Brain microvascular endothelial cell (primary cell): ENCODE measurements at regions not wholly inside any gene's neighbourhood (a gene's known extent, or its start where the extent isn't known, plus 50 kb on each side); places are given as distances from the start of the nearest gene placed in this dataset.
"Not testable (repeated sequence)": the region's sequence is repeated elsewhere in the genome, so short reads cannot be mapped to it uniquely, and the experiment has no call there.

ENCODE experiments used
- DNase-seq: peaks from one replicate; pipeline ENCODE4 v3.0.0-alpha.2; 2020
- H3K27ac ChIP-seq: fragments of 250-450 bp; sonication (Bioruptor Pico); 2 replicates; pipeline ENCODE4 v1.5.1; 2020; ENCODE audit warnings: mild to moderate bottlenecking, moderate library complexity
- H3K27me3 ChIP-seq: fragments of 250-450 bp; sonication (Bioruptor Pico); replicated peaks from 2 replicates; pipeline ENCODE4 v1.5.1; 2020; ENCODE audit warnings: mild to moderate bottlenecking
- H3K36me3 ChIP-seq: fragments of 250-450 bp; sonication (Bioruptor Pico); replicated peaks from 2 replicates; pipeline ENCODE4 v1.5.1; 2020; ENCODE audit warnings: mild to moderate bottlenecking
- H3K4me3 ChIP-seq: 2 replicates; pipeline ENCODE4 v1.5.1; 2011; ENCODE audit warnings: low read depth, mild to moderate bottlenecking, control low read depth, low read length, moderate library complexity
- CTCF ChIP-seq: IDR thresholded peaks from 2 replicates; pipeline ENCODE4 v1.5.1; 2011; ENCODE audit warnings: low read depth, mild to moderate bottlenecking, moderate library complexity, low read length, control low read depth, inconsistent platforms; ENCODE audit errors: missing control alignments
- in situ Hi-C: cut with HindIII; loops from 2 replicates; pipeline ENCODE4 v1.10.0; 2017; ENCODE audit warnings: low sequenced_read_pairs, low pct_ligation_motif_present

GRCh38 chr5:116862632-116863455, 288.2 kb upstream of the SEMA6A start:
- in situ Hi-C loops = no loop called here
- TF ChIP-seq CTCF = no peak

GRCh38 chr5:116861666-116862065, 287.0 kb upstream of the SEMA6A start:
- DNase-seq = no peak
- Histone ChIP-seq H3K27me3 (no peaks in the 10 kb centered on the region), H3K4me3 (no peak overlapping the region), H3K36me3 (no peaks in the 10 kb centered on the region), H3K27ac (no peak overlapping the region)
- in situ Hi-C loops = no loop called here
- TF ChIP-seq CTCF = no peak

More at GRCh38 chr5:116862632-116863455, 288.2 kb upstream of the SEMA6A start:
- Histone ChIP-seq H3K27me3 (no peaks in the 10 kb centered on the region), H3K4me3 (no peak overlapping the region), H3K36me3 (no peaks in the 10 kb centered on the region), H3K27ac (no peak overlapping the region)
- no peak for DNase-seq

GRCh38 chr5:116861097-116861496, 286.5 kb upstream of the SEMA6A start:
- Histone ChIP-seq H3K4me3 (no peak overlapping the region), H3K36me3 (no peaks in the 10 kb centered on the region), H3K27ac (no peak overlapping the region), H3K27me3 (no peaks in the 10 kb centered on the region)
- DNase-seq = no peak
- no peak for TF ChIP-seq CTCF
- in situ Hi-C loops = no loop called here

GRCh38 chr5:116859666-116860320, 285.2 kb upstream of the SEMA6A start:
- DNase-seq = no peak
- TF ChIP-seq CTCF = no peak
- in situ Hi-C loops = no loop called here
- no peak overlapping the region for H3K27ac ChIP-seq
- H3K27me3 ChIP-seq = no peaks in the 10 kb centered on the region
- no peak overlapping the region for H3K4me3 ChIP-seq
- H3K36me3 ChIP-seq = no peaks in the 10 kb centered on the region

GRCh38 chr5:116858705-116859333, 284.2 kb upstream of the SEMA6A start:
- no peak for TF ChIP-seq CTCF
- Histone ChIP-seq H3K27me3 (no peaks in the 10 kb centered on the region), H3K4me3 (no peak overlapping the region), H3K27ac (no peak overlapping the region), H3K36me3 (no peaks in the 10 kb centered on the region)
- in situ Hi-C loops = no loop called here
- DNase-seq = no peak

- in situ Hi-C loops, H3K4me3 ChIP-seq, H3K27ac ChIP-seq, H3K27me3 ChIP-seq, H3K36me3 ChIP-seq, DNase-seq: not testable (repeated sequence)
Observed at GRCh38 chr5:116858020-116858419, 283.4 kb upstream of the SEMA6A start.
